Tibial nerve (tissue), 4 donors: ENCODE measurements at regions not wholly inside any gene's neighbourhood (a gene's known extent, or its start where the extent isn't known, plus 50 kb on each side); places are given as distances from the start of the nearest gene placed in this dataset.
A peak's percentile ranks its signal among the peaks of the same experiment; 100 is the strongest.

Source experiments
- DNase-seq, 2 donors: peaks; one replicate each; pipeline ENCODE4 v3.0.0-alpha.2; 2019; ENCODE audit warnings: low spot score in 2 of 2
- H3K27ac ChIP-seq, 4 donors: fragments of 200-600 bp; sonication (generic) in 3 of 4; one replicate each; pipeline ENCODE4 v1.5.1; 2017 to 2019; ENCODE audit warnings: mild to moderate bottlenecking in 1 of 4
- H3K27me3 ChIP-seq, 2 donors: fragments of 200-600 bp; sonication (generic) in 1 of 2; one replicate each; pipeline versions ENCODE4 v1.5.1 to v1.6.0; 2017 to 2019
- H3K36me3 ChIP-seq, 3 donors: fragments of 200-600 bp; sonication (generic); one replicate each; pipeline ENCODE4 v1.5.1; 2018 to 2019
- H3K4me1 ChIP-seq, 4 donors: fragments of 200-600 bp; sonication (generic) in 3 of 4; one replicate each; pipeline ENCODE4 v1.5.1; 2017 to 2019
- H3K4me3 ChIP-seq, 4 donors: fragments of 200-600 bp; sonication (generic) in 3 of 4; one replicate each; pipeline ENCODE4 v1.5.1; 2017 to 2019; ENCODE audit warnings: mild to moderate bottlenecking in 1 of 4, moderate library complexity in 1 of 4
- H3K9me3 ChIP-seq, 4 donors: fragments of 200-600 bp; sonication (generic) in 3 of 4; one replicate each; pipeline ENCODE4 v1.5.1; 2017 to 2019
- CTCF ChIP-seq, 5 experiments: fragments of 200-600 bp in 3 of 5; fragments of 450-650 bp in 2 of 5; sonication (generic) in 3 of 5; IDR thresholded peaks; one replicate each; pipeline ENCODE4 v1.5.1; 2016 to 2019; ENCODE audit warnings: antibody characterized with exemption in 5 of 5, mild to moderate bottlenecking in 3 of 5, moderate library complexity in 2 of 5
- EP300 ChIP-seq, 2 donors: sonication (generic); formaldehyde crosslinking; IDR thresholded peaks; one replicate each; pipeline ENCODE4 v1.6.1; 2017; ENCODE audit warnings: antibody characterized with exemption in 2 of 2, mild to moderate bottlenecking in 1 of 2
- POLR2A ChIP-seq, 2 donors: fragments of 450-650 bp; IDR thresholded peaks; one replicate each; pipeline ENCODE4 v1.6.1; 2017; ENCODE audit warnings: antibody characterized with exemption in 2 of 2, mild to moderate bottlenecking in 2 of 2, moderate library complexity in 2 of 2
- WGBS, 2 donors: methylation state at CpG; one replicate each; pipeline ENCODE4 v1.1.5; 2018; 5-methylcytosine and 5-hydroxymethylcytosine counted together

GRCh38 chr5:162487528-162488525 is 420.3 kb downstream of the GABRG2 start:
- 73 to 77% methylated on average over 7 of the region's 7 CpGs for WGBS, 2 donors
- Histone ChIP-seq H3K27me3 (no peaks in the 10 kb centered on the region), H3K27ac (no peak overlapping the region), H3K4me1 (no peaks in the 10 kb centered on the region), H3K36me3 (no peaks in the 10 kb centered on the region), H3K9me3 (no peaks in the 10 kb centered on the region), H3K4me3 (no peak overlapping the region)
- DNase-seq = no peak
- TF ChIP-seq POLR2A (IDR thresholded peaks at IDR 0.05) (no peak), EP300 (IDR thresholded peaks at IDR 0.05) (no peak), CTCF (IDR thresholded peaks at IDR 0.05) (no peak)

- DNase-seq = no peak
- Histone ChIP-seq H3K36me3 (no peaks in the 10 kb centered on the region), H3K27me3 (no peaks in the 10 kb centered on the region), H3K9me3 (no peaks in the 10 kb centered on the region), H3K4me3 (no peak overlapping the region), H3K4me1 (no peaks in the 10 kb centered on the region), H3K27ac (no peak overlapping the region)
- WGBS, 2 donors = 39 to 40% methylated on average over 5 of the region's 5 CpGs
- no peak for TF ChIP-seq EP300 (IDR thresholded peaks at IDR 0.05)
- no peak for TF ChIP-seq CTCF (IDR thresholded peaks at IDR 0.05)
- TF ChIP-seq POLR2A (IDR thresholded peaks at IDR 0.05) = no peak
These were observed 428.7 kb downstream of the GABRG2 start for GRCh38 chr5:162496100-162496808.

- H3K36me3 ChIP-seq = no peaks in the 10 kb centered on the region
- 56 to 63% methylated on average over 3 of the region's 3 CpGs for WGBS, 2 donors
- H3K27me3 ChIP-seq = no peaks in the 10 kb centered on the region
- no peak overlapping the region for H3K4me3 ChIP-seq
- TF ChIP-seq CTCF (IDR thresholded peaks at IDR 0.05) = no peak
- TF ChIP-seq POLR2A (IDR thresholded peaks at IDR 0.05) = no peak
- TF ChIP-seq EP300 (IDR thresholded peaks at IDR 0.05) = no peak
- no peaks in the 10 kb centered on the region for H3K4me1 ChIP-seq
- H3K9me3 ChIP-seq = no peaks in the 10 kb centered on the region
- no peak overlapping the region for H3K27ac ChIP-seq
- no peak for DNase-seq
These were observed 429.9 kb downstream of the GABRG2 start for GRCh38 chr5:162497455-162497854.

GRCh38 chr5:162502780-162503179 is 435.2 kb downstream of the GABRG2 start:
- no peak overlapping the region for H3K4me3 ChIP-seq
- no peaks in the 10 kb centered on the region for H3K9me3 ChIP-seq
- peak overlapping the region in 2 of 4 donors; percentile 38 to 44 for H3K27ac ChIP-seq
- TF ChIP-seq EP300 (IDR thresholded peaks at IDR 0.05) (no peak), POLR2A (IDR thresholded peaks at IDR 0.05) (no peak), CTCF (IDR thresholded peaks at IDR 0.05) (no peak)
- no peak for DNase-seq
- H3K4me1 ChIP-seq = peaks cover 0 to 5% (median 0%) of the 10 kb centered on the region in 4 donors
- H3K36me3 ChIP-seq = no peaks in the 10 kb centered on the region
- WGBS, 2 donors = 70 to 78% methylated on average over 3 of the region's 3 CpGs
- no peaks in the 10 kb centered on the region for H3K27me3 ChIP-seq

DNA sequence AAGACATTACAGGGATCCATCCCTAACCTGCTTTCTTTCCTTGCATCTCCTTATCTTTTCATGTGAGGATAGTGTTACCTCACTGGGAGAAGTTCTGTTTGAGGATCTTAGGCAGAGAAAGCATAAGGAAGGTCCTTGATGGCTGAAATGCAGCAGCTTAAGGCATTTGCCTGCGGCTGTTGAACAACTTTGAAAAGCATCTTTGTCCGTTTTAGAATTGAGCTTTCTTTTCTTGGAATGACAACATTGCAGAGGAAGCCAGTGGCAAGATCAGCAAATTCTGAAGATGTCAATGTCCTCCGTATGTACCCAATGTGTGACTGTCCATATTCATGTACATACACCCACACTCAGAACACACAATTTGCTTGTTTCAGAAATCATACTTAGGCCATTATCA is 436.2 kb downstream of the GABRG2 start:
- no peak for DNase-seq
- TF ChIP-seq EP300 (IDR thresholded peaks at IDR 0.05) = peak in 1 of 2 donors; percentile 43
- TF ChIP-seq POLR2A (IDR thresholded peaks at IDR 0.05) = no peak
- Histone ChIP-seq H3K36me3 (no peaks in the 10 kb centered on the region), H3K27ac (peak overlapping the region in 3 of 4 donors; percentile 14 to 44 (median 38)), H3K4me1 (peaks cover 0 to 5% (median 0%) of the 10 kb centered on the region in 4 donors), H3K4me3 (no peak overlapping the region), H3K27me3 (no peaks in the 10 kb centered on the region), H3K9me3 (no peaks in the 10 kb centered on the region)
- 54 to 57% methylated on average over 3 of the region's 3 CpGs for WGBS, 2 donors
